D721Med (cell line): ENCODE measurements at regions not wholly inside any gene's neighbourhood (a gene's known extent, or its start where the extent isn't known, plus 50 kb on each side); places are given as distances from the start of the nearest gene placed in this dataset.

Experiments used
- DNase-seq: peaks from one replicate; pipeline ENCODE4 v3.0.0; 2011; ENCODE audit warnings: low spot score; ENCODE audit not compliant: insufficient read length
- FAIRE-seq: peaks from 2 replicates; lab custom pipeline; 2011; peaks lifted over from hg19 to GRCh38; lab: Jason Lieb, UNC
- CTCF ChIP-seq: IDR thresholded peaks from 2 replicates; pipeline ENCODE4 v1.5.1; 2012; ENCODE audit warnings: mild to moderate bottlenecking, control low read depth; ENCODE audit not compliant: insufficient read depth; ENCODE audit errors: missing control alignments

GRCh38 chr19:31068268-31068667 lies 281.0 kb downstream of the TSHZ3 start:
- no peak for TF ChIP-seq CTCF
- no peak for DNase-seq
- no peak for FAIRE-seq

DNA sequence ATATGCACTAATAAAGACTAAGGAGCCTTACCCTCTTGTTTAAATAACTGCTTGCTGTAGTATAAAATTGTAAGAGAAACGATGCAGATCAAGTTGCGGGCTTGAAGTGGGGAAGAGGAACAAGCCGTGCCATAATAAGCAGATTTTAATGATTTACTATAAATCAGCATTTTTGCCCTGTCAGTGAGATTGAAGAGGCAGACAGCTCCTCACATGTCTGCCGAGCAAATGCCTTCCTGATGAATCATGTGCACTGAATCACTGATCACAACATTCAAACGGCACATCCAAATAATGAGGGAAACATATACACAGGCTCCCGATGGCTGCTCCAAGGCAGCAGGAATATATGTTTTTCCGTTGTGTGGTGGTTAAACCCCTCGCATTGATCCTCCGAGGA lies 282.9 kb downstream of the TSHZ3 start:
- no peak for TF ChIP-seq CTCF
- DNase-seq = no peak
- no peak for FAIRE-seq

DNA sequence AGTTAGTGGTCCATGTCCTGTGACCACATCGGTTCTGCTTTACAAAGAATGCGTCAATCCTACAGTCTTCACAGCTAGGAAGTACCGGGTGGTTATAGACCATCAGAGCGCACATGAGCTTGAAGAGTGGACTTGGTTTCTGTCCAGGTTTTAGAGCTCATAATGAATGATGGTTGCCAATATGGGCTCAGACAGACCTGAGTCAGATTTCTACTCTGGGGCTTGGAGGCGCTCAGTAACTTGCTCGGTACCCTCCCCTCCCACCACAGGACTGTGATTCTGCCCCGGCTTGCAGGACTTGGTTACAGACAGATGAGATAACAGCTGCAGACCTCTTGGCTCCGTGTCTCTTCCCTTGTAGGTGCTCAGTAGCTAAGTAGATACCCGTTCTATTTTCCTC lies 284.7 kb downstream of the TSHZ3 start:
- TF ChIP-seq CTCF = no peak
- no peak for FAIRE-seq
- DNase-seq = no peak

DNA sequence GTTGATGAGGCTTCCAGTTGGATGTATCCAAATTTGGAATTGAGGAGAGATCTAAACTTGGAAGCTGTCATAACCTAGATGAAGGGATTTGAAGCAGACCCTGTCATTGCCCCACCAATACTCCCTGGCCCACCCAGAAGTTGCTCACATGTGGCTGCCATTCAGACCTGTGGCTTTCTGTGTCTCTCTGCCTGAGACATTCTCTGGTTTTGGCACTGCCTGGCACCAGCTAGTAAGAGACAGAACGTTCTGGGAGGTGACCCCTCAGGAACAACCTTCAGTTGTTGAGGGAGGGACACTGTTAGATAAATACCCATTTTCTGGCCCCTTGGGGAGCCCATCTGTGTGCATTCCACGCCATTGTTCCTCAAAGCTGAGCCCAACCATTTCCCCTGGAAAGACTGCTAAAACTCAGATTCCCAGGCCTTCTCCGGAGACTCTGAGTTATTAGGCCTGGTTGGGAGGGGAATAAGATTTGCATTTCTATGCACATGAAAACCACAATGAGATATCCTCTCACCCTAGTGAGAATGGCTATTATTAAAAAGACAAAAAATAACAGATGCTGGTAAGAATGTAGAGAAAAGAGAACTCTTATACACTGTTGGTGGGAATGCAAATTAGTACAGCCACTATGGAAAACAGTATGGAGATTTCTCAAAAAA lies 290.4 kb downstream of the TSHZ3 start:
- FAIRE-seq (no peak), DNase-seq (no peak)
- TF ChIP-seq CTCF = no peak

- DNase-seq (no peak), FAIRE-seq (no peak)
- TF ChIP-seq CTCF = no peak
Measured at GRCh38 chr19:31057476-31057875, 291.8 kb downstream of the TSHZ3 start.

DNA sequence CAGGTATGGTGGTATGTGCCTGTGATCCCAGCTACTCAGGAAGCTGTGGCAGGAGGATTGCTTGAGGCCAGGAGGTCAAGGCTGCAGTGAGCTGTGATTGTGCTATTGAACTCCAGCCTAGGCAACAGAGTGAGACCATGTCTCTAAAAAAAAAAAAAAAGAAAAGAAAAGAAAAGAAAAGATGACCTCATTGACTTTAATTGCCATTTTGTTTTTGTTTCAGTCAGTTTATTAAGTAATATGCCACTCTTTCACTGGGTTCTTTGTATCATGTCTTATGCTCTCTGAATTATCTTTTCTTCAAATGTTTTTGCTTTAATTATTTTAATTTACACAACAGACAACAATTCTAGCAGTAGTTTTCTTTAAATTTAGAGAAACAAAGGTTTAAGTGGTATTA lies 293.8 kb downstream of the TSHZ3 start:
- DNase-seq (no peak), FAIRE-seq (no peak)
- TF ChIP-seq CTCF = no peak

- FAIRE-seq (no peak), DNase-seq (no peak)
- peak; percentile 23 for TF ChIP-seq CTCF
Measured at GRCh38 chr19:31054430-31054829, 294.8 kb downstream of the TSHZ3 start.
